ENCODE measurements at regions not wholly inside any gene's neighbourhood (a gene's known extent, or its start where the extent isn't known, plus 50 kb on each side); places are given as distances from the start of the nearest gene placed in this dataset.
"Not testable (repeated sequence)": the region's sequence is repeated elsewhere in the genome, so short reads cannot be mapped to it uniquely, and the experiment has no call there.

DNA sequence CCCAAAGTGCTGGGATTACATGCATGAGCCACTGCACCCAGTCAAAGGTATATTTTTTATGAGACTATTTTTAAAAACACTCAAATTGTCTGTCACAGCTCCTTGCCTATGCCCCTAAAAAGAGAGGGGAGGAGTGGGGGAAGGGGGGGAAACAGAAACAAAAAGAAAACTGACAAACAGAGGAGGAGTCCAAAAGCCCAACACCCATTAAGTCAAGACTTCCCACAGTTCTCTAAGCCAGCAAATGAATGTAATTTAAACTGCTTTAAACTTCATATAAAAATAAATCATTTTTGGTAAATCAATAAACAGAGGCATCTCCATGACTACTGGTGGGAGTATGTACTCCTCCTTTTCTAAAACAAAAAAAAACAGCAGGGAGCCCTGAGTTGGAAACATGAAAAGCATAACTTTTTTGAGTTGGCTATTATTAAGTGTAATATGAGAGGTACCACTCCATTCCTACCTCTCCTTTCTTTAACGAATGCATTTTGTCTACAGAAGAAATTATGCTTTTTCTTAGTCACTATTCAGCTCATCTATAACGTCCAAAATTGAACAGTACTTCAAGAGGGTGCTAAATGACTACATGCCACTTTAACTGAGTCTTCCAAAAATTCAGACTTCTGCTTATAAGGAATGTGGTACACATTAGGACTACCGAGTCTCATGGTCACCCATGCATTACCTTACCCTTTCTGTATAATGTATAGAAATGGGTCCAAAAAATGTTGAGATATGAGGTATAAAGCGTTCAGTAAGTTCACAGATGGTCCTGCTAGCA, 119.0 kb upstream of the PRSS16 start:
- ATAC-seq (ENCODE audit: low FRiP score): no peak
- TF ChIP-seq, protein P1, sequence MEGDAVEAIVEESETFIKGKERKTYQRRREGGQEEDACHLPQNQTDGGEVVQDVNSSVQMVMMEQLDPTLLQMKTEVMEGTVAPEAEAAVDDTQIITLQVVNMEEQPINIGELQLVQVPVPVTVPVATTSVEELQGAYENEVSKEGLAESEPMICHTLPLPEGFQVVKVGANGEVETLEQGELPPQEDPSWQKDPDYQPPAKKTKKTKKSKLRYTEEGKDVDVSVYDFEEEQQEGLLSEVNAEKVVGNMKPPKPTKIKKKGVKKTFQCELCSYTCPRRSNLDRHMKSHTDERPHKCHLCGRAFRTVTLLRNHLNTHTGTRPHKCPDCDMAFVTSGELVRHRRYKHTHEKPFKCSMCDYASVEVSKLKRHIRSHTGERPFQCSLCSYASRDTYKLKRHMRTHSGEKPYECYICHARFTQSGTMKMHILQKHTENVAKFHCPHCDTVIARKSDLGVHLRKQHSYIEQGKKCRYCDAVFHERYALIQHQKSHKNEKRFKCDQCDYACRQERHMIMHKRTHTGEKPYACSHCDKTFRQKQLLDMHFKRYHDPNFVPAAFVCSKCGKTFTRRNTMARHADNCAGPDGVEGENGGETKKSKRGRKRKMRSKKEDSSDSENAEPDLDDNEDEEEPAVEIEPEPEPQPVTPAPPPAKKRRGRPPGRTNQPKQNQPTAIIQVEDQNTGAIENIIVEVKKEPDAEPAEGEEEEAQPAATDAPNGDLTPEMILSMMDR (IDR thresholded peaks at IDR 0.05): no peak
- DNase-seq (ENCODE audit: low spot score): no peak

DNA sequence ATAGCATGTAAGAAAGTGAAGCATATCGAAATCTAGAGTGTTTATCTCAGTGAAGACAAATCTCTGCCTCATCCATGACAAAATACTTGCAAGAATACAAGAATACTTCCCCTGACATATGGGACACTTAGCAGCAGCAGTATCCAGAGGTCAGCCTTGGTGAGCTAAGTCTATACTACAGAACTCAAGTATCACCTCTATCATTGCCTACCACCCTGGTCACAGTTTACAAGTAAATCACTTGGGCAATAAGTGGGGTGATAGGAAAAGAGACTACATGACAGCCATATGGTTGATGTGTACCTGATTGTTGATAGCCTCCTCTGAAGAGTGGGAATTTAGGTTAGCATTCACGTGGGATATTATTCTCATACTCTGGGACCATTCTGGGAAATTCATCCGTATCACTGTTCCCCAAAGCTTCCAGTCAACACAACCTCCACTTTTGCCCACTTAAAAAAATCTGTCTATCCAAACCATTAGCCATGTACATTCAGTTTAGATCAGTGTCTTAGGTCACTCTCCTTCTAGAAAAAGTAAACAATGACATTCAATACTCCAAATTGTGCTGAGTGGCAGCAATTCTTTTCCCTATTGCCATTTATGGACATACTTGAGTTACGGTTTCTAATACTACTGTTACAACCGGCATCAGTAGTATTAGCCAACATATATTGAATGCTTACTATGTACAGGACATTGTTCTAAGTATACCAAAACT, 118.2 kb upstream of the PRSS16 start:
- ATAC-seq (ENCODE audit: low FRiP score): no peak
- TF ChIP-seq, protein P1 (IDR thresholded peaks at IDR 0.05): no peak
- no peak for DNase-seq (ENCODE audit: low spot score)

DNA sequence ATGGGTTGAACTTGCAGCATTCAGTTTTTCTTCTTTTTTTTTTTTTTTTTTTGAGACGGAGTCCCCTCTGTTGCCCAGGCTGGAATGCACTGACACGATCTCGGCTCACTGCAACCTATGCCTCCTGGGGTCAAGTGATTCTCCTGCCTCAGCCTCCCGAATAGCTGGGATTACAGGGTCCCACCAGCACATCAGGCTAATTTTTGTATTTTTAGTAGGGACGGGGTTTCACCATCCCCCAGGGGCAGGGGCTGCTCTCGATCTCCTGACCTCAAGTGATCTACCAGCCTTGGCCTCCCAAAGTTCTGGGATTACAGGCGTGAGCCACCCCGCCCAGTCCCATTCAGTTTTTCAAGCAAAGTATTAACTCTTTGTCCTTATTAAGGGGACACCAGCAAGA, 117.6 kb upstream of the PRSS16 start:
- DNase-seq (ENCODE audit: low spot score) (no peak), ATAC-seq (ENCODE audit: low FRiP score) (no peak)
- TF ChIP-seq, protein P1 (IDR thresholded peaks at IDR 0.05): no peak

DNA sequence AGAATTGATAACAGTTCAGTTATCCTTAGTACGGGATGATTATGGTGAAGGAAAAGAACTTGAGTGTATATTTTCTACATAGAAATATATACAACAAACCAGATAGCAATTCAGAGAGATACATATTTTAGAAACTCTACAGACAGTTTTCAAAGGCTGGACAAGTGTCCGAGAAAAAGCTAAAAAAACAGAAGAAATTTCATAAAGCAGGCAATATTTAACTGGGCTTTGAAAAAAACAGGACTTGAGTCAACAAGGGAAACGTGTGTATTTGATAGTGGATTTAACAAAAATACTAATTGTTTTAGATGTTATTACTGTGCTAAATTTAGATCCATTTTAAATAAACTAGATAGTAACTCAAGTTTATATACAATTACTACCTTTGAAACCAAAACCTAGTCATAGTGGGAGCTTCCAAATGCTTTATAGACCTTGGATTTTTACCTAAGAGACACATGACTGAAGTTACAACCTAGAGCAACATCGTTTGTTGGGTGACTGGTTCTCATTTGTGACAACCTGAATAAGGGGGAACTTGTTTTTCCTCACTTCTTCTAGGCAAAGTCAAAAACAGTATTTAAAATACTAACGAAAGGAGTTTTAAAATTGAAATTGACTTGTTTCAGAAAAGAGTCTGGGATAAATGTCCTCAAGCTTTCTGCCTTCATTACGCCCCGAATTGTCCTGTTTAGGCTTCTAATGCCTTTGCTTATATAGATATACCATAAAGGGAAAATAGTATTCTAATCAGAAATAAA, 116.7 kb upstream of the PRSS16 start:
- ATAC-seq (ENCODE audit: low FRiP score) (no peak), DNase-seq (ENCODE audit: low spot score) (no peak)
- TF ChIP-seq, protein P1 (IDR thresholded peaks at IDR 0.05): no peak

DNA sequence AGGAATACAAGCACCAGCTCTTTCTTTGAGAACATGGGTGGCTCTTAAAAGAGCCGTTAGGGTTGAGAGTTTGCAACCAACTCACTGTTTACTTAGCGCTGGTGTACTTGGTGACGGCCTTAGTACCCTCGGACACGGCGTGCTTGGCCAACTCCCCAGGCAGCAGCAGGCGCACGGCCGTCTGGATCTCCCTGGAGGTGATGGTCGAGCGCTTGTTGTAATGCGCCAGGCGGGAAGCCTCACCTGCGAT, 115.3 kb upstream of the PRSS16 start:
- not testable (repeated sequence) for DNase-seq (ENCODE audit: low spot score); ATAC-seq (ENCODE audit: low FRiP score)

DNA sequence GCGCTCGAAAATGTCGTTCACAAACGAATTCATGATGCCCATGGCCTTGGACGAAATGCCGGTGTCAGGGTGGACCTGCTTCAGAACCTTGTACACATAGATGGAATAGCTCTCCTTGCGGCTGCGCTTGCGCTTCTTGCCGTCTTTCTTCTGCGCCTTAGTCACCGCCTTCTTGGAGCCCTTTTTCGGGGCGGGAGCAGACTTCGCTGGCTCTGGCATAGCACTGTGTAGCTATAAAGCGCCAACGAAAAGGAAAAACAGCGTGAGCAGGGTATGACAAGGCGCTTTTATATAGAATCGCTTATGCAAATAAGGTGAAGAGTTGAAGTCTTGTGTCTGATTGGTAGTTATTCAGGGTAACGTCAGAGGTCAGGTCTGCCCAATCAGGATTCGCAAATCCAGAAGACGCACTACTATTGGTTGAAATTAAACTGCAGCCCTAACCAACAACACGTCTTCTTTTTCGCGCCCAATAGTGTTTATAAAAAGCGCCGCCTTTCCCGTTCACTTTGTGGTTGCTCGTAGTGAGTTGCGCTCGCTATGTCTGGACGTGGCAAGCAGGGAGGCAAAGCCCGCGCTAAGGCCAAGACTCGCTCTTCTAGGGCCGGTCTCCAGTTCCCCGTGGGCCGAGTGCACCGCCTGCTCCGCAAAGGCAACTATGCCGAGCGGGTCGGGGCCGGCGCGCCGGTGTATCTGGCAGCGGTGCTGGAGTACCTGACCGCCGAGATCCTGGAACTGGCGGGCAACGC, 114.8 kb upstream of the PRSS16 start:
- peak; percentile 98 for ATAC-seq (ENCODE audit: low FRiP score)
- TF ChIP-seq, protein P1 (IDR thresholded peaks at IDR 0.05): no peak
- peak; percentile 68 for DNase-seq (ENCODE audit: low spot score)
